ENCODE measurements at regions not wholly inside any gene's neighbourhood (a gene's known extent, or its start where the extent isn't known, plus 50 kb on each side); places are given as distances from the start of the nearest gene placed in this dataset.

DNA sequence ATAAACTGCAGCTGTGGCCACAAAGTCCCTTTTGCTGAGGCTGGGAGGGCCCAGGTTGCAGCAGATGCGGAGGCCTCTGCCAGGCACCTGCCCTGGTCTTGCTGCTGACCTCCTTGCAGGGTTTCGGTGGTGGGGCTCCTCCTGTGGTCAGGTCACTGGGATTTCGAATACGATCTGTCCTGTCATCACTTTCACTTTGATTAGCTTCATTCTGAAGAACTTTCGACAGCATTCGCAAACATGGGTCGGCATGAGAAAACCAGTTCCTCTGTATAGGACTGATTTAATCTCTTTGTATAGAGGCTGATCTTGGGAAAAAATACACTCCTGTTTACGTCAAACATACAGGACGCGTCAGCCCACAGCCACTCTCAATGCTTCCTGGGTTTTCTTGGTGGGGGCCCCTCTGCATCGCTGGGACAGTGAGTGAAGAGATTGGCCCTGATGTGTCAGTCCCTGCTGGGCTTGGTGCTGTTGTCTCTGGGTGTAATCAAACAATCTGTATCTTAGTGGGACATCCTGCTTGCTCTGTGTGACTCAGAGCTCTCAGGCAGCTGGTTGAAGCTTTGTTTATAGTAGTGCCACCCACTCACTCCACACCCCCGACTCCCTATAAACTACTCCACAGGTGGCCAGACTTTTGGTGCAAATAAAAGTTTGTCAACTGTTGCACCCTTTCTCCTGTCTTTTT lies 209.4 kb upstream of the CXCR4 start:
- Histone ChIP-seq H3K27me3 (no peaks in the 10 kb centered on the region), H3K9me3 (no peaks in the 10 kb centered on the region), H3K36me3 (no peaks in the 10 kb centered on the region), H3K4me1 (no peaks in the 10 kb centered on the region), H3K27ac (peak overlapping the region in 1 of 2 donors; percentile 48), H3K4me3 (peak overlapping the region in 1 of 3 donors; percentile 43)
- TF ChIP-seq POLR2A (IDR thresholded peaks at IDR 0.05) (no peak), POLR2AphosphoS5 (IDR thresholded peaks at IDR 0.05) (no peak)
- TF ChIP-seq, protein P1, sequence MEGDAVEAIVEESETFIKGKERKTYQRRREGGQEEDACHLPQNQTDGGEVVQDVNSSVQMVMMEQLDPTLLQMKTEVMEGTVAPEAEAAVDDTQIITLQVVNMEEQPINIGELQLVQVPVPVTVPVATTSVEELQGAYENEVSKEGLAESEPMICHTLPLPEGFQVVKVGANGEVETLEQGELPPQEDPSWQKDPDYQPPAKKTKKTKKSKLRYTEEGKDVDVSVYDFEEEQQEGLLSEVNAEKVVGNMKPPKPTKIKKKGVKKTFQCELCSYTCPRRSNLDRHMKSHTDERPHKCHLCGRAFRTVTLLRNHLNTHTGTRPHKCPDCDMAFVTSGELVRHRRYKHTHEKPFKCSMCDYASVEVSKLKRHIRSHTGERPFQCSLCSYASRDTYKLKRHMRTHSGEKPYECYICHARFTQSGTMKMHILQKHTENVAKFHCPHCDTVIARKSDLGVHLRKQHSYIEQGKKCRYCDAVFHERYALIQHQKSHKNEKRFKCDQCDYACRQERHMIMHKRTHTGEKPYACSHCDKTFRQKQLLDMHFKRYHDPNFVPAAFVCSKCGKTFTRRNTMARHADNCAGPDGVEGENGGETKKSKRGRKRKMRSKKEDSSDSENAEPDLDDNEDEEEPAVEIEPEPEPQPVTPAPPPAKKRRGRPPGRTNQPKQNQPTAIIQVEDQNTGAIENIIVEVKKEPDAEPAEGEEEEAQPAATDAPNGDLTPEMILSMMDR (IDR thresholded peaks at IDR 0.05) = no peak
- intact Hi-C loops (cut with DNase I; ENCODE audit: low total_unique reads) = no loop called here
- no peak for DNase-seq (ENCODE audit: low spot score in 2 of 2)

DNA sequence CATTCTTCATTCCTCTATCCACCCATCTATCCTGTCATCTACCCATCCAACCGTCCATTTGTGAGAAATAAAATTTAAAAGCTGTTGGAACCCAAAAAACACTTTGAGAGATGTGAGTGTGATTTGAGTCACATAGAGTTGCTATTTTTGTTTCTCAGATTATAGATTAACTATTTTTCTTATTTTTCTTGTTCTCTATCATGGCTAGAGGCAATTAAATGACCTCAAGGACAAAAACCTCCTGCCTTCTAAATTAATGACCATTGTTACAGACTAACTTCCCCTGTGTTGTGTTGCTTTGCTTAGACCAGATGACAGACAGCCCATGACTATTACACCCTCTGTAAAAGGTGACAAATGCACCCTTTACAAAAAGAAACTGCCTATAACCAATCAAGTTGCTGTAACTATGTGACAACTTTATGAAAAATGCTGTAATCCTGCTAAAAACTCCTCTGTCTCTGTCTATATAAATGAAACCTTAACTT lies 207.9 kb upstream of the CXCR4 start:
- H3K36me3 ChIP-seq = no peaks in the 10 kb centered on the region
- DNase-seq (ENCODE audit: low spot score in 2 of 2) = no peak
- intact Hi-C loops (cut with DNase I; ENCODE audit: low total_unique reads) = no loop called here

DNA sequence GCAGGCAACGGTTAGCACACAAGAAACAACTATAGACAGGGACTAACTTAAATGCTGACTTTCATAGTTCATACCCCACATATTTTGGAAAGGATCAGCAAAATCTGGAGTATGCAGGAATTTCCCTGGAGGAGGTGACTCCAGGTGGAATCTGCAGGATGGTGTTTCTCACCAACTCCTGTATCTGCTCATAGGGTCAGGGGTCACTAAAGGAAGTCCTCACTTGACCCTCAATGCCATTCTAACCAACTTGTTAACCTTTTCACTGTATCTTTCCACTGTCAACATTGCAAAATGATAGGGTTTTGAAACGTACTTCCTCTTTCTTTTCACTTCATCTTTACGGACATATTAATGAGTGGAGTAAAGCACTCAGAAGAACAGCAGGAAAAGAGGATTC lies 207.0 kb upstream of the CXCR4 start:
- Histone ChIP-seq H3K4me3 (no peak overlapping the region), H3K27me3 (no peaks in the 10 kb centered on the region), H3K36me3 (no peaks in the 10 kb centered on the region), H3K4me1 (no peaks in the 10 kb centered on the region), H3K27ac (no peak overlapping the region), H3K9me3 (no peaks in the 10 kb centered on the region)
- intact Hi-C loops (cut with DNase I; ENCODE audit: low total_unique reads) = no loop called here
- no peak for DNase-seq (ENCODE audit: low spot score in 2 of 2)
- TF ChIP-seq, protein P1 (IDR thresholded peaks at IDR 0.05) = no peak
- no peak for TF ChIP-seq POLR2AphosphoS5 (IDR thresholded peaks at IDR 0.05)
- no peak for TF ChIP-seq POLR2A (IDR thresholded peaks at IDR 0.05)

More for the DNA sequence above, 207.9 kb upstream of the CXCR4 start:
- no peaks in the 10 kb centered on the region for H3K9me3 ChIP-seq
- no peak overlapping the region for H3K4me3 ChIP-seq
- H3K27me3 ChIP-seq = no peaks in the 10 kb centered on the region
- no peaks in the 10 kb centered on the region for H3K4me1 ChIP-seq
- no peak overlapping the region for H3K27ac ChIP-seq
- TF ChIP-seq POLR2A (IDR thresholded peaks at IDR 0.05) (no peak), POLR2AphosphoS5 (IDR thresholded peaks at IDR 0.05) (no peak)
- TF ChIP-seq, protein P1 (IDR thresholded peaks at IDR 0.05) = no peak

DNA sequence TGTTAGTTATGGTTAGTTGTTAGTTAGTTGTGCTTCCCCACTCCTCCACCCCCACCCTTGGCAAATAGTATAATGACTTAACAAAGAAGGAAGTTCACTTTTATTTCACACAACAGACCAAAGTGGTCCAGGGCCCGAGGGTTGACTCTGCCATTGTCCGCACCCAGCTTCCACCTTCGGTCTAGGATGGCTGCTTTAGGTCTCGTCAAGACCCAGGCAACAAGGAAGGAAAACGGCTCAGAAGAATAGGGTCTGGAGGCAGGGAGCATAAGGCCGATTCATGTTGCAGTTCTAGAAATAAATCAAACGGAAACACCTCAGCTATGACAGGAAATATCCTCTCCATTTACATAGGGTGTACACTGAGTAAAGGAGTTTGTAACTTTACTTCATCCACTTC lies 206.0 kb upstream of the CXCR4 start:
- no peaks in the 10 kb centered on the region for H3K27me3 ChIP-seq
- H3K27ac ChIP-seq = no peak overlapping the region
- H3K4me3 ChIP-seq = no peak overlapping the region
- TF ChIP-seq POLR2AphosphoS5 (IDR thresholded peaks at IDR 0.05) (no peak), POLR2A (IDR thresholded peaks at IDR 0.05) (no peak)
- TF ChIP-seq, protein P1 (IDR thresholded peaks at IDR 0.05) = no peak
- H3K36me3 ChIP-seq = no peaks in the 10 kb centered on the region
- intact Hi-C loops (cut with DNase I; ENCODE audit: low total_unique reads) = no loop called here
- DNase-seq (ENCODE audit: low spot score in 2 of 2) = no peak
- no peaks in the 10 kb centered on the region for H3K4me1 ChIP-seq
- no peaks in the 10 kb centered on the region for H3K9me3 ChIP-seq

DNA sequence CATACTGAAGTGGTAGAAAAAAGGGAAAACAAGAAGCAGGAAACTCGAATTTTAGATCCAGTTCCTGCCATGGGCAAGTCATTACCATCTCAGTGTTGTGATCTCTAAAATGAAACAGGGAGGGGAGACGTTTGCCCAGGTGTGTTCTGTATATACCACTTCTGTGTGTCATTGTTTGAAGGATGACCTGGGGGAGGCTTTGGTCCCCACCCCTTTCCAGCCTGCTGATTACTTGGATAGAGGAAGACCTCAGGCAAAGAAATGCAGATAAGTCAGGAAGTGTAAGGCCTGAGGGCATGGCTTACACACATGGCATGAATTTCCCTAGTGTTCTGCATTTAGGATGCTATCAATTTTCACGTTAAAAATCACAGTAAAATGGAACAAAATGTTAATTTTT lies 205.2 kb upstream of the CXCR4 start:
- H3K27ac ChIP-seq = no peak overlapping the region
- no peak overlapping the region for H3K4me3 ChIP-seq
- TF ChIP-seq, protein P1 (IDR thresholded peaks at IDR 0.05) = no peak
- TF ChIP-seq POLR2A (IDR thresholded peaks at IDR 0.05) (no peak), POLR2AphosphoS5 (IDR thresholded peaks at IDR 0.05) (no peak)
- H3K27me3 ChIP-seq = no peaks in the 10 kb centered on the region
- no peaks in the 10 kb centered on the region for H3K36me3 ChIP-seq
- no peak for DNase-seq (ENCODE audit: low spot score in 2 of 2)
- H3K9me3 ChIP-seq = no peaks in the 10 kb centered on the region
- intact Hi-C loops (cut with DNase I; ENCODE audit: low total_unique reads) = no loop called here
- H3K4me1 ChIP-seq = no peaks in the 10 kb centered on the region

Data from breast epithelium (tissue), 4 donors.